ENCODE measurements at regions not wholly inside any gene's neighbourhood (a gene's known extent, or its start where the extent isn't known, plus 50 kb on each side); places are given as distances from the start of the nearest gene placed in this dataset.

DNA sequence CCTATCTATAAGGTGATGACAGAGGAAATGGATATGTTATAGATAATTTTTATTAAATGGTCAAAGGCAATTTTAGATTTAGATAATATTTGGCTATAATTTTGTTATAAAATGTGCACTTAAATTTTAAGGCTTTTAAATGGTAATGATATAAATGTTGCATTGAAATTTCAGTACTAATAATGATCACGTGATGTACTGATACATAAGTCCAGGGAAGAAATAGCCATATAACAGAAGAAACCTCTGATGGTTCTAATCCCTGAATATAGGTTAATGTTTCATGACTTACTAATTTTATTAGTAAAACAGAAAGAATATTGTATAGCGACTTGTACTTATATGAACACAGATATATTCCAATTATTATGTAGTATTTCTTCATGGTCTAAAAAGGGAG lies 211.9 kb downstream of the SOCS6 start:
- TF ChIP-seq, protein P1, sequence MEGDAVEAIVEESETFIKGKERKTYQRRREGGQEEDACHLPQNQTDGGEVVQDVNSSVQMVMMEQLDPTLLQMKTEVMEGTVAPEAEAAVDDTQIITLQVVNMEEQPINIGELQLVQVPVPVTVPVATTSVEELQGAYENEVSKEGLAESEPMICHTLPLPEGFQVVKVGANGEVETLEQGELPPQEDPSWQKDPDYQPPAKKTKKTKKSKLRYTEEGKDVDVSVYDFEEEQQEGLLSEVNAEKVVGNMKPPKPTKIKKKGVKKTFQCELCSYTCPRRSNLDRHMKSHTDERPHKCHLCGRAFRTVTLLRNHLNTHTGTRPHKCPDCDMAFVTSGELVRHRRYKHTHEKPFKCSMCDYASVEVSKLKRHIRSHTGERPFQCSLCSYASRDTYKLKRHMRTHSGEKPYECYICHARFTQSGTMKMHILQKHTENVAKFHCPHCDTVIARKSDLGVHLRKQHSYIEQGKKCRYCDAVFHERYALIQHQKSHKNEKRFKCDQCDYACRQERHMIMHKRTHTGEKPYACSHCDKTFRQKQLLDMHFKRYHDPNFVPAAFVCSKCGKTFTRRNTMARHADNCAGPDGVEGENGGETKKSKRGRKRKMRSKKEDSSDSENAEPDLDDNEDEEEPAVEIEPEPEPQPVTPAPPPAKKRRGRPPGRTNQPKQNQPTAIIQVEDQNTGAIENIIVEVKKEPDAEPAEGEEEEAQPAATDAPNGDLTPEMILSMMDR (IDR thresholded peaks at IDR 0.05): no peak
- no peak for TF ChIP-seq POLR2A (IDR thresholded peaks at IDR 0.05)
